ENCODE measurements at regions not wholly inside any gene's neighbourhood (a gene's known extent, or its start where the extent isn't known, plus 50 kb on each side); places are given as distances from the start of the nearest gene placed in this dataset.

GRCh38 chr14:46137786-46138185 lies 513.8 kb downstream of the RPL10L start:
- TF ChIP-seq CTCF (IDR thresholded peaks at IDR 0.05): no peak
- no peak for TF ChIP-seq POLR2AphosphoS5 (IDR thresholded peaks at IDR 0.05)
